Fibroblast of the aortic adventitia (primary cell): ENCODE measurements at regions not wholly inside any gene's neighbourhood (a gene's known extent, or its start where the extent isn't known, plus 50 kb on each side); places are given as distances from the start of the nearest gene placed in this dataset.
A peak's percentile ranks its signal among the peaks of the same experiment; 100 is the strongest.

ENCODE experiments used
- DNase-seq: peaks from one replicate; pipeline ENCODE4 v3.0.0-alpha.2; 2010; ENCODE audit warnings: low read depth
- H3K4me3 ChIP-seq: 2 replicates; pipeline ENCODE4 v1.5.1; 2011; ENCODE audit warnings: low read depth, mild to moderate bottlenecking, control low read depth, low read length, moderate library complexity
- TF ChIP-seq, protein P1 (sequence below): IDR thresholded peaks from 2 replicates; pipeline ENCODE4 v1.5.1; 2011; ENCODE audit warnings: mild to moderate bottlenecking, low read length, control low read depth, inconsistent platforms; ENCODE audit not compliant: insufficient read depth

DNA sequence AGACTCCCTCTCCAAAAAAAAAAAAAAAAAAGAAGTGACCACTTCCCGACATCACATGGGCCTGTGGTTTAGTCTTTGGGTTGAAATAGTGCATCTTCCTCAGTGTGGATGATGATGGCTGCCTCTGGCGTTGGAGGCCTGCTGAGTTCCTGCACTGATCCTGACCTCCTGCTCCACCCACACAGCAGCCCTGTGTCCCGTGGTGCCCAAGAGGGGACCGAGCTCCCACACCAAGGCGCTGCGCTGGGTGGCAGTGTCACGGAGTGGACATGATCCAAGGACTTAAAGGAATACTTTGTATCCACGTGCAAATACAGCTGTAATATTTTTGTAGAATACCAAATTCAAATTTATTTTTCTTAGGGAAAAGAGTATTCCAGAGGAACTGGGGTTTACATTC lies 109.2 kb upstream of the PHACTR3 start:
- TF ChIP-seq, protein P1, sequence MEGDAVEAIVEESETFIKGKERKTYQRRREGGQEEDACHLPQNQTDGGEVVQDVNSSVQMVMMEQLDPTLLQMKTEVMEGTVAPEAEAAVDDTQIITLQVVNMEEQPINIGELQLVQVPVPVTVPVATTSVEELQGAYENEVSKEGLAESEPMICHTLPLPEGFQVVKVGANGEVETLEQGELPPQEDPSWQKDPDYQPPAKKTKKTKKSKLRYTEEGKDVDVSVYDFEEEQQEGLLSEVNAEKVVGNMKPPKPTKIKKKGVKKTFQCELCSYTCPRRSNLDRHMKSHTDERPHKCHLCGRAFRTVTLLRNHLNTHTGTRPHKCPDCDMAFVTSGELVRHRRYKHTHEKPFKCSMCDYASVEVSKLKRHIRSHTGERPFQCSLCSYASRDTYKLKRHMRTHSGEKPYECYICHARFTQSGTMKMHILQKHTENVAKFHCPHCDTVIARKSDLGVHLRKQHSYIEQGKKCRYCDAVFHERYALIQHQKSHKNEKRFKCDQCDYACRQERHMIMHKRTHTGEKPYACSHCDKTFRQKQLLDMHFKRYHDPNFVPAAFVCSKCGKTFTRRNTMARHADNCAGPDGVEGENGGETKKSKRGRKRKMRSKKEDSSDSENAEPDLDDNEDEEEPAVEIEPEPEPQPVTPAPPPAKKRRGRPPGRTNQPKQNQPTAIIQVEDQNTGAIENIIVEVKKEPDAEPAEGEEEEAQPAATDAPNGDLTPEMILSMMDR = no peak
- no peak for DNase-seq
- no peak overlapping the region for H3K4me3 ChIP-seq

DNA sequence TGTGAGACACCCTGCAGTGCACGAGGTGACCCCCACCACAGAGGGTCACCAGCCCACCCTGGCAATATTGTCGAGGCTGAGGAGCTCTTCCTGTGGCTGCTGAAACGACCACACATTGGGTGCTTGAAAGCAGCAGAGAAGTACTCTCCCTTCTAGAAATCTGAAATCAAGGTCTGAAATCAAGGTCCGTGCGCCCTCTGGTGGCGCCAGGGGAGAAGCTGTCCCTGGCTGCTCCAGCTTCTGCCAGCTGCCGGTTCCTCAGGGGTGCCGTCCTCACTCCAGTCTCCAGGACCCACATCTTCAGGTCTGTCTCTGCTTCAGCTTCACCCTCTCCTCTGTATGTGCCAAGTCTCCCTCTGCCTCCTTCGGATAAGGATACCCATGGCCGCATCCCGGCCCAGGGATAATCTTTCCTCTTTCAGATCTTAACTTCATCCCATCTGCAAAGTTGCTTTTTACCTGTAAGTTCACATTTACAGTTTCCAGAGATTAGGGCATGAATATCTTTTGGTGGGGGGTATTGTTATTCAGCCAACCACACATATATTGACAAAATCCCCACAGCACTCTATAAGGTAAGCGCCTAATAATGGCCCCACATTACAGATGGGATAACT lies 108.3 kb upstream of the PHACTR3 start:
- peak; percentile 58 for DNase-seq
- TF ChIP-seq, protein P1 = peak; percentile 87

DNA sequence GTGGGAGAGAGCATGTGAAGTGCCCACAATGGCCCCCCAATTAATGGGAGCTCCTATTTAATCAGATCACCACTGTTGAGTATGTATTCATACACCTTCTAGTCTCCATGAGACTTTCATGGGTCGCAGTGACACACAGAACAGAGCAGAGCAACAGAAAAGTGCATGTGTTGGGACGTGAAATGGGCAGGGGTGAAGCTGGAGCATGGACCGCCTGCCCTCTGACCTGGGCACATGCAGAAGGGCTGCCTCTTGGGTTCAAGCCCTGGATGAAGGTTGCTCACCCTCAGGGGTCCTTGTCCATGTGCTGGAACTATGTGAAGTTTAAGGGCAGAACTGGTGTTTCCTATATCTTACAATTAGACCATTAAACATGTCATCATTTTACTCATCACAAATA lies 106.0 kb upstream of the PHACTR3 start:
- no peak for DNase-seq
- H3K4me3 ChIP-seq = no peak overlapping the region
- TF ChIP-seq, protein P1 = no peak

More for the DNA sequence above, 108.3 kb upstream of the PHACTR3 start:
- H3K4me3 ChIP-seq = no peak overlapping the region

DNA sequence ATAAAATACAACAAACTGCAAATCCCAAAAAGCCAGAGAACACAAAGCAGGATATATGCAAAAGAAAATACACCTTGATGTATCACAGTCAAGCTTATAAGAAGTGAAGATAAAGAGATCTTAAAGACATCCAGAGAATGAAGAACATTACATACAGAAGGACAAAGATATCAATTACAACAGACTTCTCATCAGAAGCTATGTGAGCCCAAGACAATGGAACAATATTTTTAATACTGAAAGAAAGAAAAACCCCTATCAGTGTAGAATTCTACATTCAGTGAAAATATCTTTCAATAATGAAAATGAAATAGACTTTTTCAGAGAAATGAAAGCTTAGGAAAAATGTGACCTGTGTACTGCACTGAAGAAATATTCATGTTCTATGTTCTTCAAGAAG lies 104.5 kb upstream of the PHACTR3 start:
- DNase-seq = no peak
- TF ChIP-seq, protein P1 = no peak
- no peak overlapping the region for H3K4me3 ChIP-seq

DNA sequence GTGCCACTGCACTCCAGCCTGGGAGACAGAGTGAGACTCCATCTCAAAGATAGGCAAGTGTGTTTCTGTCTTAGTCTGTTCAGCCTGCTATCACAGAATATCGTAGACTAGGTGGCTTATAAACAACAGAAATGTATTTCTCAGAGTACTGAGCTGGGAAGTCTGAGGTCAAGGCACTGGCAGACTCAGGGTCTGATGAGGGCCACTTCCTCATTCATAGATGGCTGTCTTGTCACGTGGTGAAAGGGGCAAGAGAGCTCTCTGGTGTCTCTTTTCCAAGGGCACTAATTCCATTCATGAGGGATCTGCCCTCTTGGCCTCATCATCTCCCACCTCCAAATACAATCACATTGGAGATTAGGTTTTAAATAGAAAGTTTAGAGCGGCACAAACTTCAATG lies 95.6 kb upstream of the PHACTR3 start:
- DNase-seq = no peak
- no peak overlapping the region for H3K4me3 ChIP-seq
- TF ChIP-seq, protein P1 = no peak

DNA sequence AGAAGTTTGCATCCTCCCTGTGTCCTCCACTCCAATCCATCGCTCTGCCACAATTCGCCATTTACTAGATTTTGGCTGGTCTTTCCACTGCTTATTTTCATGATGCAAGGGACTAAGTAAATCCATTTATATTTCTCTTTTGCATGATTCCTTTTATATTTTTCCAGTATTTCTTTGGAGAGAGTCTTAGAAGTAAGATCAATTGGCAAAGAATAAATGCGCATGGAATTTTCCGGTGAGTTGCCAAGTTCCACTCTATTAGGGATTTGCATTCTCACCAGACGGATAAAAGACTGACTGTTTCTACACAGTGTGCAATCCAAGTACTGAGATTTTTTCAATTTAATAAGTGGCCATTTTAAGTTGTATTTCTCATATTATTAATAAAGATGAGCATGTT lies 91.7 kb upstream of the PHACTR3 start:
- H3K4me3 ChIP-seq = no peak overlapping the region
- DNase-seq = no peak
- TF ChIP-seq, protein P1 = no peak

DNA sequence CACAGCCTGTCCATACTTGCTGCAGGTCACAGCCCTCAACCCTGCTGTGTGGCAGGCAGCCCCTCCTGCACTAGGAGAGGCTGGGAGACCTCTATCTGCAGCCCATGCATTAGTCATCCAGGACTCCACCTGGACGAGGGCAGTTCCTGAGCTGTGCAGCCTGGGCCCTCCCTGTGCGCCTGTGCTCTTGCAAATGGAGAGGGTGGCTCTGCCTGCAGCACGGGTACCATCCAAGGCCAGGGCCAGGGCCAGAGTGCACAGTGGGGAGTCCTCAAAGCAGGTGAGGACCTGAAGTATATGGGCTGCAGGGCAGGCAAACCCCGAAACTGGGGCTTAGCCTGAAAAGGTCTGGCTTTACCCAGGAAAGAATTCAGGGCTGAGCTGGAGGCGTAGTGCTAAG lies 89.8 kb upstream of the PHACTR3 start:
- H3K4me3 ChIP-seq = no peak overlapping the region
- TF ChIP-seq, protein P1 = no peak
- DNase-seq = no peak
